ENCODE measurements at regions not wholly inside any gene's neighbourhood (a gene's known extent, or its start where the extent isn't known, plus 50 kb on each side); places are given as distances from the start of the nearest gene placed in this dataset.

DNA sequence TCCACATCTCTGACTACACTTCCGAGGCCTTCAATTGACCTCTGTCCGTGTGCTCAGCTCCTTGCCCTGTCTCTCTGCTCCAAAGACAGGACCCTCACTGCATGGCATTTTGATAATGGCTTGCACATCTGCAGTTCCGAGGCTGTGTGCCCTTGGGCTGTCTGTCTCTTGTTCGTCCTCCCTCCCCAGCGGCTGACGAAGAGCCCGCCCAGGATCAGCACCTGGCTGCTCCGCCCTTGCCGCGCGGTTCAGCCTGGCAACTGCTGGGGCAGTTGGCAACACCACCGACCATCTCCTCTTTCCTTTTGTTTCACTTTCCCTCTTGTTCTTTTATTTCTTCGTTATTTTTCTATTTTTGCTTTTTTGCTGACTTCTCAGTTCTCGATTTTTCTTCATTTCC lies 270.4 kb downstream of the TEX29 start:
- no peak for TF ChIP-seq CTCF (conservative IDR thresholded peaks at IDR 0.05; ENCODE audit: low read length)
- TF ChIP-seq EZH2phosphoT487 (IDR thresholded peaks at IDR 0.05; ENCODE audit: borderline replicate concordance, low read depth, low read length) = no peak
